Fibroblast of pulmonary artery (primary cell): ENCODE measurements at regions not wholly inside any gene's neighbourhood (a gene's known extent, or its start where the extent isn't known, plus 50 kb on each side); places are given as distances from the start of the nearest gene placed in this dataset.

Source experiments
- DNase-seq: peaks from one replicate; pipeline ENCODE4 v3.0.0-alpha.2; 2010; ENCODE audit warnings: low read depth
- H3K4me3 ChIP-seq: replicated peaks from 2 replicates; pipeline ENCODE4 v1.5.1; 2011; ENCODE audit warnings: low read depth, mild to moderate bottlenecking, control low read depth, low read length, moderate library complexity
- CTCF ChIP-seq: IDR thresholded peaks from 2 replicates; pipeline ENCODE4 v1.5.1; 2011; ENCODE audit warnings: mild to moderate bottlenecking, control low read depth, low read length, inconsistent platforms; ENCODE audit errors: missing control alignments

- TF ChIP-seq CTCF = no peak
- no peak for DNase-seq
- H3K4me3 ChIP-seq = no peak overlapping the region
These were observed 98.7 kb downstream of the MYCN start for GRCh38 chr2:16039055-16039454.

GRCh38 chr2:16038621-16039020, 98.3 kb downstream of the MYCN start:
- H3K4me3 ChIP-seq = no peak overlapping the region
- no peak for DNase-seq
- TF ChIP-seq CTCF = no peak

DNA sequence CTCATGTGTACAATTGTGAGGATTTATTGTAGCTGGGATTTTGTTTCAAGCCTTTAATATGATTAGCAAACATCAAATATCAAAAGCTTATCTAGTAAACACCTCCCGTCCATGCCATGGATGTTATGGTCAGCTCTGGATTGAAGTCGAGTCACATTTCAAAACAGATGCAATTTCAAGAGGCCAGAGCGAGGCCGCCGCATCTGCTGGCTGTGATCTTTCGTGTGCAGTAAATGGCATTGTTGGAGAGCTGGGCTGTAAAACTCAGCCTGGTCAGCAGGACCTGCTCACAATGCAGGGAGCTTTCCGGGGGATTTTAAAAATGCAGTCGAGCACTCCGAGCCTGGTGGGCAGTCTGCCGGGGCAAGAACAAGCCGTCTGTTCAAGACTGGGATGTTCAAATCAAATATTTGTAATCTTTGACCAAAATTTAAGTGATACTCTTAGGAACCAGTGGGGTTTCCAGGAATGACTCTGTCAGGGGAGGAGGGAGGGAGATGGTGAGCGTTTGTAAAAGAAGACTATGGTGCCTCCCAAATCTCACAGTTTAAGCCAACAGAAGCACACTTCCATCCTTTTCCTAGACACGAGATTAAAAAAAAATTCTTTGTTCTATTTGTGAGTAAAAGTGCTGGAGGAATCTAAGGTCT, 97.6 kb downstream of the MYCN start:
- no peak for TF ChIP-seq CTCF
- H3K4me3 ChIP-seq = no peak overlapping the region
- no peak for DNase-seq

DNA sequence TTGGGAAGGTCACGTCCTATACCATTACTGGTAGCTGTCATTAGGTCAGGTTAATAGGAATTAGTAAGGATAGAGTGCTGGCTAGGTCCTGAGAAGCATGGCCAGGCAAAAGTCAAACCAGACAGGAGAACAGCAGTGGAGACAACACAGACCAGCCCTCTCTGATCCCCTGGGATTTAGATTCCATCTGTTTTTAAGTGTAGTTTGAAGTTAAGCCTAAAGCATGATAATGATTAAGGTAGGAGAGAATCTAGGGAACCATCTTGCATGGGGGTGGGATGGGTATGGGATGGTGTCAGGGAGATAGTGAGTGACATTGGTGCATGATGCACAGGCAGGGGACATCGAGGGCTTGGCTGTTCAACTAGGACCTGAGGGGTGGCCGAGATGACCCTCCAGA, 96.6 kb downstream of the MYCN start:
- no peak for TF ChIP-seq CTCF
- no peak overlapping the region for H3K4me3 ChIP-seq
- no peak for DNase-seq

DNA sequence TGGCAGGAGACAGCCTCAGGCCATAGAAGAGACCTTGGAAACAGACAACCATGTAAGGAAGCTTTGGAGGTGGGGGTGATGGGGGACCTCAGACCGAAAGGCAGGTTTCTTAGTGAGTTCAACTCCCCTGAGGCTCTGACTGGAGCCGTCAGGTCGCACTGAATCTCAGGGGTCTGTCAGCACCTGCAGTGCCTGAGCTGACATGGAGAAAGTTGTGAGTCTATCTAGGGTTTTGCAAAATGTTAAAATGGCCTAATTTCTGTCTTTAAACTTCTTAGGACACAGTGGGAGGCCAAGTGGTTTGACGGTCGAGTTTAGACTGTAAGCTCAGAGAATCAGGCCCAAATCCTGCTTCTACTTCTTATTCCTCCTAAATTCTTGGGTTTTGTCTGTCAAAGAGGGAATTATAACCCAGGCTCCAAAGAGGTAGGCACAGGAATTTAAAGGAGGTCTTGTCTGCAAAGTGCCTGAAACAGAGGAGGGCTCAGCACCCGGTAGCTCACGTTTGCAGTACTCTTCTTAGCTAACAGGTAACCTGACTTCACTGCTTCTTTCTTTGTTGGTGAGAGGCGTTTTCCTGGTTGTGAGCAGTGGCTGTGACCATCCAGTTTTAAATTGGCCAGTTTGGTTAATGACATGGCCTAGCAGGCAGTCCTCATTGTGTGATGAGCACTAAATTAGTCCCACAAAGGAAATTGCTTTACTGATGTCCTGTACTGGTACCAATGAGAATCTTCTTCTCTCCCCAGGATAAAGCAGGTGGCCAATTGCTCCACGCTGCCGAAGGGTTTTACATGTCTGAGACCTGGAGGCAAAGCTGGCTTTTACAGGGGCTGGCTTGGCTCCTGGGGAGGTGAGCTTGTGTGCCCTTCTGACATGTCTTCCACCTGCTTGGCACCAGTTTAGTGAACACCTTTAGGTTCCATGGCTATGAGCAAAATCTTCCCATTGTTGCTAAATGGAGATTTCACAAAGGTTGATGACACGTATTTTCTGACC, 95.7 kb downstream of the MYCN start:
- DNase-seq = no peak
- no peak overlapping the region for H3K4me3 ChIP-seq
- TF ChIP-seq CTCF = no peak

DNA sequence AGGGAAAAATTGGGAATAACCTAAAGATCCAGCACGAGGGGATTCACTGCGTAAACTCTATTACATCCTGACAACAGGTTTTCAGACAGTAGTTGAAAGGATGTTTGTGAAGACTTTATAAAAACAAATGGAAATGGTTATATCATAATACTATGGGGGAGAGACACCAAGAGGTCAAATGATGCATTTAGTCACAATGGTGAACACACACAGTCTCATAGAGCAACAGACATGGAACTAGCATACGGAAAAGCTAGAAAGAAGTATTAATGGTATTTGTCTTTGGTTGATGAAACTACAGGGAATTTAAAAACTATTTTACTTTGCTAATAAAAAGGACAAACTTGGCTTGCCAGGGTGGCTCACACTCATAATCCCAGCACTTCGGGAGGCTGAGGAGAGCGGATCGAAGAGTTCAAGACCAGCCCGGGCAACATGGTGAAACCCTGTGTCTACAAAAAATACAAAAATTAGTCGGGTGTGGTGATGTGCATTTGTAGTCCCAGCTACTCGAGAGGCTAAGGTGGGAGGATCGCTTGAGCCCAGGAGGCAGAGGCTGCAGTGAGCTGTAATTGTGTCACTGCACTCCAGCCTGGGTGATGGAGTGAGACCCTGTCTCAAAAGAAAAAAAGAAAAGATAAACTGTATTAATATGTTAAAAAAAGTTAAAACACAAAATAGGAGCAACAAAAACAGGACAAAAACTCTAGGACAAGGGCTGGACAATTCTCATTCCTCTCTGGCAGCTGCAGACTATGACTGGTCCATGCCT, 94.8 kb downstream of the MYCN start:
- no peak for DNase-seq
- no peak for TF ChIP-seq CTCF
- H3K4me3 ChIP-seq = no peak overlapping the region
